OCI-LY7 (cell line): ENCODE measurements at regions not wholly inside any gene's neighbourhood (a gene's known extent, or its start where the extent isn't known, plus 50 kb on each side); places are given as distances from the start of the nearest gene placed in this dataset.

Experiments
- CTCF ChIP-seq: fragments of 200-600 bp; sonication (generic); conservative IDR thresholded peaks from 2 replicates; pipeline ENCODE4 v1.5.1; 2014; ENCODE audit warnings: mild to moderate bottlenecking, antibody characterized with exemption, low read length, moderate library complexity, mixed read lengths
- EZH2phosphoT487 ChIP-seq: fragments of 200-600 bp; sonication (generic); IDR thresholded peaks from 2 replicates; pipeline ENCODE4 v1.6.1; 2018; ENCODE audit warnings: low read depth, borderline replicate concordance, mild to moderate bottlenecking, mixed run types, antibody characterized with exemption, low read length, moderate library complexity, mixed read lengths

- TF ChIP-seq CTCF (no peak), EZH2phosphoT487 (no peak)
Observed at GRCh38 chr2:142598846-142599245, 278.6 kb upstream of the KYNU start.
